ENCODE measurements at regions not wholly inside any gene's neighbourhood (a gene's known extent, or its start where the extent isn't known, plus 50 kb on each side); places are given as distances from the start of the nearest gene placed in this dataset.

- TF ChIP-seq EZH2 (IDR thresholded peaks at IDR 0.05; ENCODE audit: low read depth, unreplicated experiment), result no peak
- no peak for TF ChIP-seq CTCF (conservative IDR thresholded peaks at IDR 0.05; ENCODE audit: low read depth in 2 of 2)
- no peak for TF ChIP-seq ZNF462 (CRISPR knock-in tag; IDR thresholded peaks at IDR 0.05)
- TF ChIP-seq POLR2AphosphoS5 (IDR thresholded peaks at IDR 0.05; ENCODE audit: low read depth), result no peak
- no peak for TF ChIP-seq STAT1 (IDR thresholded peaks at IDR 0.05; ENCODE audit: unreplicated experiment)
- no peak for TF ChIP-seq EZH2phosphoT487 (IDR thresholded peaks at IDR 0.05; ENCODE audit: unreplicated experiment)
- no peak for TF ChIP-seq JUNB (IDR thresholded peaks at IDR 0.05; ENCODE audit: unreplicated experiment)
Observed at GRCh38 chrX:23548164-23548563, 119.1 kb upstream of the PRDX4 start.
